Brain microvascular endothelial cell (primary cell): ENCODE measurements at regions not wholly inside any gene's neighbourhood (a gene's known extent, or its start where the extent isn't known, plus 50 kb on each side); places are given as distances from the start of the nearest gene placed in this dataset.

Experiments
- DNase-seq: peaks from one replicate; pipeline ENCODE4 v3.0.0-alpha.2; 2020
- H3K27ac ChIP-seq: fragments of 250-450 bp; sonication (Bioruptor Pico); 2 replicates; pipeline ENCODE4 v1.5.1; 2020; ENCODE audit warnings: mild to moderate bottlenecking, moderate library complexity
- H3K27me3 ChIP-seq: fragments of 250-450 bp; sonication (Bioruptor Pico); replicated peaks from 2 replicates; pipeline ENCODE4 v1.5.1; 2020; ENCODE audit warnings: mild to moderate bottlenecking
- H3K36me3 ChIP-seq: fragments of 250-450 bp; sonication (Bioruptor Pico); replicated peaks from 2 replicates; pipeline ENCODE4 v1.5.1; 2020; ENCODE audit warnings: mild to moderate bottlenecking
- H3K4me3 ChIP-seq: 2 replicates; pipeline ENCODE4 v1.5.1; 2011; ENCODE audit warnings: low read depth, mild to moderate bottlenecking, control low read depth, low read length, moderate library complexity
- in situ Hi-C: cut with HindIII; loops from 2 replicates; pipeline ENCODE4 v1.10.0; 2017; ENCODE audit warnings: low sequenced_read_pairs, low pct_ligation_motif_present
- TF ChIP-seq, protein P1 (sequence below): IDR thresholded peaks from 2 replicates; pipeline ENCODE4 v1.5.1; 2011; ENCODE audit warnings: low read depth, mild to moderate bottlenecking, moderate library complexity, low read length, control low read depth, inconsistent platforms; ENCODE audit errors: missing control alignments

DNA sequence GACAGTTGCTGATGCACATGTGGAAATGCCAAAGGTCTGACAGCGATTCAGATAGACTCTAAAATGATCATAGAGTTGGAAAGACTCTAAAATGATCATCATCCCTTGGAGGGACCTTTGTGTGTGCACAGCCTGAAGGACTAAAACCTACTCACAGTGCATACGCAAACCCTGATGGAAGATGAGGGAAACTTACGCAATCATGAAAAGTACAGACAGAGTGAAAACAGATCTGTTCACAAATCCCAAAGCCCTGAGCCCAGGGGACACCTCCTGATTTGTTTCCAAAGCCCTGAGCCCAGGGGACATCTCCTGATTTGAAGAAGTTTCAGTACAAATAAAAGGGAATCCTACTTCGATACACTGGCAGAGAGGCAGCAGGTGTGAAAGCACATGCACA, 79.3 kb upstream of the PROX1 start:
- in situ Hi-C loops, result no loop called here
- TF ChIP-seq, protein P1, sequence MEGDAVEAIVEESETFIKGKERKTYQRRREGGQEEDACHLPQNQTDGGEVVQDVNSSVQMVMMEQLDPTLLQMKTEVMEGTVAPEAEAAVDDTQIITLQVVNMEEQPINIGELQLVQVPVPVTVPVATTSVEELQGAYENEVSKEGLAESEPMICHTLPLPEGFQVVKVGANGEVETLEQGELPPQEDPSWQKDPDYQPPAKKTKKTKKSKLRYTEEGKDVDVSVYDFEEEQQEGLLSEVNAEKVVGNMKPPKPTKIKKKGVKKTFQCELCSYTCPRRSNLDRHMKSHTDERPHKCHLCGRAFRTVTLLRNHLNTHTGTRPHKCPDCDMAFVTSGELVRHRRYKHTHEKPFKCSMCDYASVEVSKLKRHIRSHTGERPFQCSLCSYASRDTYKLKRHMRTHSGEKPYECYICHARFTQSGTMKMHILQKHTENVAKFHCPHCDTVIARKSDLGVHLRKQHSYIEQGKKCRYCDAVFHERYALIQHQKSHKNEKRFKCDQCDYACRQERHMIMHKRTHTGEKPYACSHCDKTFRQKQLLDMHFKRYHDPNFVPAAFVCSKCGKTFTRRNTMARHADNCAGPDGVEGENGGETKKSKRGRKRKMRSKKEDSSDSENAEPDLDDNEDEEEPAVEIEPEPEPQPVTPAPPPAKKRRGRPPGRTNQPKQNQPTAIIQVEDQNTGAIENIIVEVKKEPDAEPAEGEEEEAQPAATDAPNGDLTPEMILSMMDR, result no peak

DNA sequence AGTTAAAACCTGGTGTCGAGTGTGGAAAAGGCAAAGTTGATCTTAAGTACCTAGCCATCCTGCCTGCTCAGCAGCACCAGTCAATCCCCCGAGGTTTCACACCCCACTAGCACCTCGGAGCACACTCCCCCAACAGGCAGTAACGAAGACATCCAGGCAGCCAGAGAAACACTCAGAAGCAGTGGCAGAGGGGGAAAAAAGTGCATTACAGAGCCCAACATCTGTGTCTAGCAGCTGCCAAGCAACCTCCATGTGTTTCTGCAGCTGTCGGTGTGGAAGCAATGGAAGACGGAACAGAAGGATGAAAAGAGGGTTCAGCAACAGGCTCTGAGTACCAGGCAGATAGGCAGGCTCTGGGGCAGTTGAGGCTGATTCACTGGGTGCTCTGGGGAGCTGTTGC, 73.4 kb upstream of the PROX1 start:
- in situ Hi-C loops, result no loop called here

More for the DNA sequence above, 79.3 kb upstream of the PROX1 start:
- no peaks in the 10 kb centered on the region for H3K27me3 ChIP-seq
- DNase-seq, result no peak
- H3K4me3 ChIP-seq, result no peak overlapping the region
- no peaks in the 10 kb centered on the region for H3K36me3 ChIP-seq
- H3K27ac ChIP-seq, result no peak overlapping the region

DNA sequence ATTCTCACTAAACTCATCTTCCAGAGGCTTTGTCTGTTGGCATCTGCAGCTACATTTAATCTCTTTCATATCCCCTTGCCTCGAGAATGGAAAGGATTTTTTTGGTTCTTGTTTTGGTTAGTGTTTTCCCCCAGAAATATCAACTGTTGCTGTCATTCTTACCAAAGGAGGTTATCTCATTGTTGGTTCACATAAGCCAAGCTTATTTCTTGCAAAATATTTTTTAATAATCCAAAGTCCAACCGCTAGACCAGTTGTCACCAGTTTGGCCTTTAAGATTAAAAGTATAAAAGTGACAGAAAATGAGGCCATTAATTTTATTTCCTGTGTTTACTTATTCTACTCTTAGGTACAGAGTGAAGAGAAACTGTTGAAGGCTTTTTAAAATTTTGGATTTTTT, 66.5 kb upstream of the PROX1 start:
- no peaks in the 10 kb centered on the region for H3K36me3 ChIP-seq
- TF ChIP-seq, protein P1, result no peak
- H3K27me3 ChIP-seq, result no peaks in the 10 kb centered on the region
- H3K4me3 ChIP-seq, result no peak overlapping the region
- in situ Hi-C loops, result no loop called here
- no peak overlapping the region for H3K27ac ChIP-seq
- no peak for DNase-seq

More for the DNA sequence above, 73.4 kb upstream of the PROX1 start:
- Histone ChIP-seq H3K4me3 (no peak overlapping the region), H3K27ac (no peak overlapping the region), H3K36me3 (no peaks in the 10 kb centered on the region), H3K27me3 (no peaks in the 10 kb centered on the region)
- DNase-seq, result no peak
- TF ChIP-seq, protein P1, result no peak

DNA sequence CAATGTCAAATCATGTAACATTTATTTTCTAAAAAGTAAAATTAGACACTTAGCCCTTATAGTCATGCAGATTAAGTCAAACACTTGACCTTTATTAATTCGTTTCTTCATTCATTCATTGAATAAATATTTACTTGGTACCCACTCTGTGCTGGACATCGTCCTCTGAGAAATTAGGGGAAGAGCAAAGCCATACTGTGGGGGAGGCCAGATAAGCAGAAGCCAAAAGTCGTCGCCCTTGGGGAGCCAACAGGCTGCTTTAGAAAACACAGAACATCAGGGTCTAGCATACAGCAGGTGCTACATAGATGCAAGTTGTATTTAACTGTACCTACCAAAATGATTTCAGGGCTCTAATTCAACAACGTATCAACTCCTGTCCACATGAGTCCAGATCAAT, 66.1 kb upstream of the PROX1 start:
- Histone ChIP-seq H3K27me3 (no peaks in the 10 kb centered on the region), H3K27ac (no peak overlapping the region), H3K36me3 (no peaks in the 10 kb centered on the region), H3K4me3 (no peak overlapping the region)
- TF ChIP-seq, protein P1, result no peak
- in situ Hi-C loops, result no loop called here
- DNase-seq, result no peak

DNA sequence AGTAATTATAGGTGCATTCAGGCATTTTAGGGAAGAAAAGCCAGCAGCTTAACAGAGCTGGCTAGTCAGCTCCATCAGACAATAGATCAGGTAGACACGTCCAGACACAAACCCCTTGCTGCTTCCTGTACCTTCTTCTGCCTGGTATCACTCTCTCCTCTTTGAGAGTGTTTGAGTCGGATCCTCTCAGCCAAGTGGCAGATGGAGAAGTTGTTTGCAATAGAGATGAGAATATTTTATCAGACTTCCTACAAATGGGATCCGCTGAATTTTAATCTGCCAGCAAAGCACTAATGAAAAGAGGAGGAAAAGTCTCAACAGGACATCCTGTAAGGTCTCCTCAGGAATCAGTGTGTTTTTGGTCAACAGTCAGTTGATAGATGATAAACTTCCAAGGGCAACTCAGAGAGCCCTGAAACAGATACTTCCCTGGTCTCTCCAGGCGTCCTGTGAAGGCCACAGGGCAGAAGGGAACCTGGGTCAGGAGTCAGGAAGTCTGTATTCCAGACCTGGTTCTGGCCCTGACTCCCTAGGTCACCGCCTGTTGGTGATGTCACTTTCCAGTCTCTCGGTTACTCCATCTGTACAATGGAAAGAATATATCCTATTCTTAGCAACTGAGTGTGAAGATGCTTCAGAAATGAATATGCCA, 62.1 kb upstream of the PROX1 start:
- TF ChIP-seq, protein P1, result no peak
- Histone ChIP-seq H3K27me3 (no peaks in the 10 kb centered on the region), H3K36me3 (no peaks in the 10 kb centered on the region), H3K27ac (no peak overlapping the region), H3K4me3 (no peak overlapping the region)
- no peak for DNase-seq
- in situ Hi-C loops, result no loop called here

DNA sequence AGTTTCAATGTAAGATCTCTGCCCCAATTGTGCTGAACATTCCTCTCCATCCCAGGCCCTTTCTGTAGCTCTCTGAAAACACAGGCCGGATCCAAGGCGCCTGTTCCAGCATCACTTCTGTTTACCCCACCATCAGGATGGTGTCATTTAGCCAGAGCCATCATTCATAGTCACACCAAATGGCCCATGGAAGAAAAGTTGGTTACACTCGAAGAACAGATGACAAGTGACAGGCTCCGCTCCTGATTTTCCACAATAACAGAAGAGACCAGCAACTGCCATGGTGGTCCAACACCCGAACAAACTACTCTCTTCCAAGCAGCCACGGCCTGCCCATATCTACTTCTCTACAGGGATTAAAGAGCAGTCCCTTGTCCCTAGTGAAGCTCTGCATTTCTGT, 59.9 kb upstream of the PROX1 start:
- Histone ChIP-seq H3K27me3 (no peaks in the 10 kb centered on the region), H3K4me3 (no peak overlapping the region), H3K27ac (no peak overlapping the region), H3K36me3 (no peaks in the 10 kb centered on the region)
- DNase-seq, result no peak
- TF ChIP-seq, protein P1, result no peak
- in situ Hi-C loops, result no loop called here
